ENCODE measurements at regions not wholly inside any gene's neighbourhood (a gene's known extent, or its start where the extent isn't known, plus 50 kb on each side); places are given as distances from the start of the nearest gene placed in this dataset.
A peak's percentile ranks its signal among the peaks of the same experiment; 100 is the strongest.

GRCh38 chr6:146949425-146949824 lies 254.8 kb upstream of the STXBP5 start:
- Histone ChIP-seq H3K36me3 (ENCODE audit: control insufficient read depth in 1 of 2, insufficient read depth in 2 of 2, low read depth in 1 of 2, low read length in 2 of 2) (no peaks in the 10 kb centered on the region), H3K27me3 (ENCODE audit: control insufficient read depth in 1 of 2, insufficient read depth in 1 of 2, low read length in 2 of 2) (no peaks in the 10 kb centered on the region), H3K14ac (ENCODE audit: low read length in 2 of 2) (no peak overlapping the region), H2BK12ac (ENCODE audit: low read length in 2 of 2) (no peak overlapping the region), H3K9me3 (ENCODE audit: control insufficient read depth, low read length) (no peaks in the 10 kb centered on the region), H2BK5ac (ENCODE audit: low read depth, low read length, poor library complexity, severe bottlenecking) (no peak overlapping the region), H3K18ac (ENCODE audit: low read depth in 1 of 2, low read length in 2 of 2) (no peak overlapping the region), H3K27ac (ENCODE audit: low read length, poor library complexity, severe bottlenecking) (no peak overlapping the region), H3K4me2 (ENCODE audit: low read length, poor library complexity, severe bottlenecking) (no peak overlapping the region), H3K4me3 (ENCODE audit: insufficient read depth in 1 of 2, low read depth in 1 of 2, low read length in 2 of 2) (no peak overlapping the region), H4K91ac (ENCODE audit: low read length) (no peak overlapping the region), H3K23ac (ENCODE audit: low read length in 2 of 2) (no peak overlapping the region), H2AFZ (ENCODE audit: low read depth, low read length) (no peak overlapping the region), H2BK120ac (ENCODE audit: low read depth, low read length) (no peak overlapping the region), H4K8ac (ENCODE audit: low read length) (no peak overlapping the region), H3K79me1 (replicated peaks; ENCODE audit: low read length, poor library complexity, severe bottlenecking) (no peaks in the 10 kb centered on the region), H3K9ac (ENCODE audit: low read length) (no peak overlapping the region), H3K4ac (ENCODE audit: low read depth in 1 of 2, low read length in 2 of 2) (no peak overlapping the region), H3K4me1 (ENCODE audit: control insufficient read depth, insufficient read depth, low read depth, low read length) (no peaks in the 10 kb centered on the region), H2BK15ac (ENCODE audit: low read depth, poor library complexity, severe bottlenecking) (no peak overlapping the region), H2AK5ac (ENCODE audit: low read length, severe bottlenecking) (no peak overlapping the region)
- no peak for DNase-seq
- WGBS = no CpG with 5 or more reads among the region's 1 CpG

GRCh38 chr6:146950351-146950835 lies 253.8 kb upstream of the STXBP5 start:
- no peak overlapping the region for H4K91ac ChIP-seq (ENCODE audit: low read length)
- no peak overlapping the region for H2AFZ ChIP-seq (ENCODE audit: low read depth, low read length)

GRCh38 chr6:146955570-146955969 lies 248.6 kb upstream of the STXBP5 start:
- Histone ChIP-seq H3K23ac (ENCODE audit: low read length in 2 of 2) (no peak overlapping the region), H3K14ac (ENCODE audit: low read length in 2 of 2) (no peak overlapping the region), H3K27ac (ENCODE audit: low read length, poor library complexity, severe bottlenecking) (no peak overlapping the region), H3K4ac (ENCODE audit: low read depth in 1 of 2, low read length in 2 of 2) (no peak overlapping the region), H3K4me1 (ENCODE audit: control insufficient read depth, insufficient read depth, low read depth, low read length) (no peaks in the 10 kb centered on the region), H2BK15ac (ENCODE audit: low read depth, poor library complexity, severe bottlenecking) (no peak overlapping the region), H2BK5ac (ENCODE audit: low read depth, low read length, poor library complexity, severe bottlenecking) (no peak overlapping the region), H2AK5ac (ENCODE audit: low read length, severe bottlenecking) (no peak overlapping the region), H3K9ac (ENCODE audit: low read length) (no peak overlapping the region), H3K27me3 (ENCODE audit: control insufficient read depth in 1 of 2, insufficient read depth in 1 of 2, low read length in 2 of 2) (no peaks in the 10 kb centered on the region), H3K18ac (ENCODE audit: low read depth in 1 of 2, low read length in 2 of 2) (no peak overlapping the region), H3K36me3 (ENCODE audit: control insufficient read depth in 1 of 2, insufficient read depth in 2 of 2, low read depth in 1 of 2, low read length in 2 of 2) (no peaks in the 10 kb centered on the region), H2BK12ac (ENCODE audit: low read length in 2 of 2) (no peak overlapping the region), H3K4me3 (ENCODE audit: insufficient read depth in 1 of 2, low read depth in 1 of 2, low read length in 2 of 2) (no peak overlapping the region), H3K4me2 (ENCODE audit: low read length, poor library complexity, severe bottlenecking) (no peak overlapping the region), H4K91ac (ENCODE audit: low read length) (no peak overlapping the region), H3K9me3 (ENCODE audit: control insufficient read depth, low read length) (no peaks in the 10 kb centered on the region), H4K8ac (ENCODE audit: low read length) (no peak overlapping the region), H3K79me1 (replicated peaks; ENCODE audit: low read length, poor library complexity, severe bottlenecking) (no peaks in the 10 kb centered on the region), H2BK120ac (ENCODE audit: low read depth, low read length) (no peak overlapping the region), H2AFZ (ENCODE audit: low read depth, low read length) (no peak overlapping the region)
- DNase-seq = no peak

More at GRCh38 chr6:146950351-146950835, 253.8 kb upstream of the STXBP5 start:
- Histone ChIP-seq H3K23ac (ENCODE audit: low read length in 2 of 2) (no peak overlapping the region), H3K4me1 (ENCODE audit: control insufficient read depth, insufficient read depth, low read depth, low read length) (no peaks in the 10 kb centered on the region), H2BK120ac (ENCODE audit: low read depth, low read length) (no peak overlapping the region), H2BK15ac (ENCODE audit: low read depth, poor library complexity, severe bottlenecking) (no peak overlapping the region), H4K8ac (ENCODE audit: low read length) (no peak overlapping the region), H2BK5ac (ENCODE audit: low read depth, low read length, poor library complexity, severe bottlenecking) (no peak overlapping the region), H3K27ac (ENCODE audit: low read length, poor library complexity, severe bottlenecking) (no peak overlapping the region), H3K4me3 (ENCODE audit: insufficient read depth in 1 of 2, low read depth in 1 of 2, low read length in 2 of 2) (no peak overlapping the region), H3K79me1 (replicated peaks; ENCODE audit: low read length, poor library complexity, severe bottlenecking) (no peaks in the 10 kb centered on the region), H3K9me3 (ENCODE audit: control insufficient read depth, low read length) (no peaks in the 10 kb centered on the region), H3K4ac (ENCODE audit: low read depth in 1 of 2, low read length in 2 of 2) (no peak overlapping the region), H3K4me2 (ENCODE audit: low read length, poor library complexity, severe bottlenecking) (no peak overlapping the region), H3K9ac (ENCODE audit: low read length) (no peak overlapping the region), H3K36me3 (ENCODE audit: control insufficient read depth in 1 of 2, insufficient read depth in 2 of 2, low read depth in 1 of 2, low read length in 2 of 2) (no peaks in the 10 kb centered on the region), H2AK5ac (ENCODE audit: low read length, severe bottlenecking) (no peak overlapping the region), H3K27me3 (ENCODE audit: control insufficient read depth in 1 of 2, insufficient read depth in 1 of 2, low read length in 2 of 2) (no peaks in the 10 kb centered on the region), H2BK12ac (ENCODE audit: low read length in 2 of 2) (no peak overlapping the region), H3K14ac (ENCODE audit: low read length in 2 of 2) (no peak overlapping the region), H3K18ac (ENCODE audit: low read depth in 1 of 2, low read length in 2 of 2) (no peak overlapping the region)
- peak; percentile 41 for DNase-seq
- WGBS = 69% methylated on average over 7 of the region's 7 CpGs

GRCh38 chr6:146957181-146958093 lies 246.8 kb upstream of the STXBP5 start:
- H2BK5ac ChIP-seq (ENCODE audit: low read depth, low read length, poor library complexity, severe bottlenecking) = no peak overlapping the region
- H2BK120ac ChIP-seq (ENCODE audit: low read depth, low read length) = no peak overlapping the region
- no peaks in the 10 kb centered on the region for H3K9me3 ChIP-seq (ENCODE audit: control insufficient read depth, low read length)
- no peaks in the 10 kb centered on the region for H3K79me1 ChIP-seq (replicated peaks; ENCODE audit: low read length, poor library complexity, severe bottlenecking)
- no peak overlapping the region for H3K4ac ChIP-seq (ENCODE audit: low read depth in 1 of 2, low read length in 2 of 2)
- no peak overlapping the region for H3K4me3 ChIP-seq (ENCODE audit: insufficient read depth in 1 of 2, low read depth in 1 of 2, low read length in 2 of 2)
- H4K91ac ChIP-seq (ENCODE audit: low read length) = no peak overlapping the region
- H2AFZ ChIP-seq (ENCODE audit: low read depth, low read length) = no peak overlapping the region
- no peak overlapping the region for H2BK12ac ChIP-seq (ENCODE audit: low read length in 2 of 2)
- no peak overlapping the region for H2BK15ac ChIP-seq (ENCODE audit: low read depth, poor library complexity, severe bottlenecking)
- WGBS = 77% methylated on average over 2 of the region's 5 CpGs
- no peak overlapping the region for H3K9ac ChIP-seq (ENCODE audit: low read length)
- no peak overlapping the region for H3K4me2 ChIP-seq (ENCODE audit: low read length, poor library complexity, severe bottlenecking)
- no peaks in the 10 kb centered on the region for H3K27me3 ChIP-seq (ENCODE audit: control insufficient read depth in 1 of 2, insufficient read depth in 1 of 2, low read length in 2 of 2)
- no peak overlapping the region for H3K23ac ChIP-seq (ENCODE audit: low read length in 2 of 2)
- H3K27ac ChIP-seq (ENCODE audit: low read length, poor library complexity, severe bottlenecking) = no peak overlapping the region
- H2AK5ac ChIP-seq (ENCODE audit: low read length, severe bottlenecking) = no peak overlapping the region
- no peak overlapping the region for H3K14ac ChIP-seq (ENCODE audit: low read length in 2 of 2)
- no peaks in the 10 kb centered on the region for H3K4me1 ChIP-seq (ENCODE audit: control insufficient read depth, insufficient read depth, low read depth, low read length)
- H4K8ac ChIP-seq (ENCODE audit: low read length) = no peak overlapping the region
- no peak overlapping the region for H3K18ac ChIP-seq (ENCODE audit: low read depth in 1 of 2, low read length in 2 of 2)
- no peaks in the 10 kb centered on the region for H3K36me3 ChIP-seq (ENCODE audit: control insufficient read depth in 1 of 2, insufficient read depth in 2 of 2, low read depth in 1 of 2, low read length in 2 of 2)
- no peak for DNase-seq

Data from mesenchymal stem cell (in vitro differentiated cells and primary cell).